ENCODE measurements at regions not wholly inside any gene's neighbourhood (a gene's known extent, or its start where the extent isn't known, plus 50 kb on each side); places are given as distances from the start of the nearest gene placed in this dataset.

DNA sequence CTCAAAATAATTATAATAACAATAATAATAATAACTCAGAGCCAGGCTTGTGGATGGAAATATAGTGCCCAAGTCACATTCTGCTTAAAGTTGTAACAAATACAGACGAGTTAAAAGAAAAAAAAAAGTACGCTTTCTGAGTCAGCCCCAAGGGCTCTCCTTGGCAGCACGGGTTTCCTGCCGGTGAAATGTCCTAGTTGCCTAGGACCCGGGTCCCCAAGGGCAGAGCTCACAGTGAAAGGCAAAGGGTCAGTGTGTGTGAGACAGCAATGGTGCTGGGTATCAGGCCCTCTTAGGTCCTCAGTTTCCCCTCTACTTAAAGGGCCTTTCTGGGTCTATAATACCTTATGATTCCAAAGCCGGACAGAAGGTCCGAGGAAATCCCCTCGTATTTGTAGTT lies 96.3 kb upstream of the CLMN start:
- Histone ChIP-seq H3K36me3 (peaks cover 0 to 44% (median 29%) of the 10 kb centered on the region in 4 donors), H3K27ac (replicated peaks in 1 of 4) (no peak overlapping the region), H3K4me1 (no peaks in the 10 kb centered on the region), H3K4me3 (no peak overlapping the region), H3K9me3 (no peaks in the 10 kb centered on the region), H3K27me3 (peaks cover 0 to 26% (median 0%) of the 10 kb centered on the region in 4 donors)
- no peak for DNase-seq (ENCODE audit: extremely low spot score)
- 84% methylated on average over 8 of the region's 8 CpGs for WGBS
- TF ChIP-seq EP300 (IDR thresholded peaks at IDR 0.05), result no peak
- TF ChIP-seq POLR2A (IDR thresholded peaks at IDR 0.05; ENCODE audit: low read depth), result no peak
- TF ChIP-seq POLR2AphosphoS5 (IDR thresholded peaks at IDR 0.05), result no peak
- TF ChIP-seq, protein P1, sequence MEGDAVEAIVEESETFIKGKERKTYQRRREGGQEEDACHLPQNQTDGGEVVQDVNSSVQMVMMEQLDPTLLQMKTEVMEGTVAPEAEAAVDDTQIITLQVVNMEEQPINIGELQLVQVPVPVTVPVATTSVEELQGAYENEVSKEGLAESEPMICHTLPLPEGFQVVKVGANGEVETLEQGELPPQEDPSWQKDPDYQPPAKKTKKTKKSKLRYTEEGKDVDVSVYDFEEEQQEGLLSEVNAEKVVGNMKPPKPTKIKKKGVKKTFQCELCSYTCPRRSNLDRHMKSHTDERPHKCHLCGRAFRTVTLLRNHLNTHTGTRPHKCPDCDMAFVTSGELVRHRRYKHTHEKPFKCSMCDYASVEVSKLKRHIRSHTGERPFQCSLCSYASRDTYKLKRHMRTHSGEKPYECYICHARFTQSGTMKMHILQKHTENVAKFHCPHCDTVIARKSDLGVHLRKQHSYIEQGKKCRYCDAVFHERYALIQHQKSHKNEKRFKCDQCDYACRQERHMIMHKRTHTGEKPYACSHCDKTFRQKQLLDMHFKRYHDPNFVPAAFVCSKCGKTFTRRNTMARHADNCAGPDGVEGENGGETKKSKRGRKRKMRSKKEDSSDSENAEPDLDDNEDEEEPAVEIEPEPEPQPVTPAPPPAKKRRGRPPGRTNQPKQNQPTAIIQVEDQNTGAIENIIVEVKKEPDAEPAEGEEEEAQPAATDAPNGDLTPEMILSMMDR (IDR thresholded peaks at IDR 0.05), result no peak
- intact Hi-C loops (cut with DNase I), result no loop called here

GRCh38 chr14:95413289-95414215 lies 93.8 kb upstream of the CLMN start:
- intact Hi-C loops (cut with DNase I), result no loop called here
- H3K4me1 ChIP-seq, result peaks cover 15 to 19% (median 18%) of the 10 kb centered on the region in 4 donors
- WGBS, result 68% methylated on average over 10 of the region's 11 CpGs
- H3K4me3 ChIP-seq, result no peak overlapping the region
- H3K9me3 ChIP-seq, result no peaks in the 10 kb centered on the region
- no peak overlapping the region for H3K27ac ChIP-seq (replicated peaks in 1 of 4)
- no peak for DNase-seq (ENCODE audit: extremely low spot score)
- peaks cover 0 to 26% (median 0%) of the 10 kb centered on the region in 4 donors for H3K27me3 ChIP-seq
- TF ChIP-seq POLR2AphosphoS5 (IDR thresholded peaks at IDR 0.05), result no peak
- no peak for TF ChIP-seq POLR2A (IDR thresholded peaks at IDR 0.05; ENCODE audit: low read depth)
- TF ChIP-seq EP300 (IDR thresholded peaks at IDR 0.05), result no peak
- TF ChIP-seq, protein P1 (IDR thresholded peaks at IDR 0.05), result no peak
- peaks cover 0 to 35% (median 21%) of the 10 kb centered on the region in 4 donors for H3K36me3 ChIP-seq

- WGBS, result 57% methylated on average over 2 of the region's 2 CpGs
- no peaks in the 10 kb centered on the region for H3K9me3 ChIP-seq
- H3K36me3 ChIP-seq, result peaks cover 0 to 10% (median 1%) of the 10 kb centered on the region in 4 donors
- H3K27me3 ChIP-seq, result peaks cover 0 to 17% (median 0%) of the 10 kb centered on the region in 4 donors
- intact Hi-C loops (cut with DNase I), result no loop called here
- TF ChIP-seq, protein P1 (IDR thresholded peaks at IDR 0.05), result no peak
- TF ChIP-seq POLR2AphosphoS5 (IDR thresholded peaks at IDR 0.05) (no peak), POLR2A (IDR thresholded peaks at IDR 0.05; ENCODE audit: low read depth) (no peak), EP300 (IDR thresholded peaks at IDR 0.05) (no peak)
- H3K4me3 ChIP-seq, result no peak overlapping the region
- no peak overlapping the region for H3K27ac ChIP-seq (replicated peaks in 1 of 4)
- DNase-seq (ENCODE audit: extremely low spot score), result no peak
- H3K4me1 ChIP-seq, result peaks cover 21 to 24% (median 23%) of the 10 kb centered on the region in 4 donors
These were observed 91.1 kb upstream of the CLMN start for GRCh38 chr14:95410838-95411237.

DNA sequence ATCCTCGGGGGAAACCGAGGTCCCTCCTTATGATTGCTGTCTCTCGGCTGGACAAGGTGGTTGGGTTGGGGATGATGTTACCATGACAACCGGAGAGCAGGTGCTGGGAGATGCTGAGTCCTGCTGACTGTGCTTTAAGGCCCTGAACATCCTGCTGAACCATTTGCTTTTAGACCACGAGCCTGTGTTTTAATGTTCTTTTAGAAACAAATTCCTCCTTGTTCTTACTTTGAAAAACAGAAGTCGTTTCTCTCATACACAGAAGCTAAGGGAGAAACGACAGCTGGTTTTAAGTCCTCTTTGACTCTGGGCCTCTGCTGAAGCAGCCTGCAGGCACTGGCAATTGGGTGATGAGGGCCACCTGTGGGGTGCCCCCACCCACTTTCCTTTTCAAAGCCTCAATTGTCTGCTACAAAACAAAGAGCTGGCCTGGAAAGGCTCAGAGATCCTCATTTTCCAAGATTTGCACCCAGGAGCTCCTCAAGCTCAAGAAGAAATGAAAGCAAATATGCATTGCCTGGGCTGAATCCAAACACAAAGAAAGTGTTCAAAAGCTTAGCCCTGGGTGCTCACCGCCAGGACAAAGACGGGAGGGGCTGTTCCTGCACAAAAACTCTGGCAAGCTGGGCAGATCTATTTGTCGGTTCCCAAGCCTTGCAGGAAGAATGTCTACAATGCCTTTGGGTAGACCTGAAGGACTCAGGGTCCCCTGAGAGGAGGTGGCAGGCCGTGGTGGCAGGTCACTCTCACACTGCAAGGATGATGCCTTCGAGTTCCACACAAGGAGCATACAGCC lies 90.0 kb upstream of the CLMN start:
- TF ChIP-seq POLR2A (IDR thresholded peaks at IDR 0.05; ENCODE audit: low read depth) (no peak), EP300 (IDR thresholded peaks at IDR 0.05) (no peak), POLR2AphosphoS5 (IDR thresholded peaks at IDR 0.05) (no peak)
- TF ChIP-seq, protein P1 (IDR thresholded peaks at IDR 0.05), result no peak
- Histone ChIP-seq H3K4me3 (no peak overlapping the region), H3K9me3 (no peaks in the 10 kb centered on the region), H3K27me3 (peaks cover 0 to 17% (median 0%) of the 10 kb centered on the region in 4 donors), H3K4me1 (peaks cover 21 to 24% (median 23%) of the 10 kb centered on the region in 4 donors), H3K27ac (replicated peaks in 1 of 4) (peak overlapping the region; percentile 19 to 60 (median 40)), H3K36me3 (no peaks in the 10 kb centered on the region)
- intact Hi-C loops (cut with DNase I), result no loop called here
- WGBS, result 65% methylated on average over 10 of the region's 12 CpGs
- no peak for DNase-seq (ENCODE audit: extremely low spot score)
